HL-60 (cell line): ENCODE measurements at regions not wholly inside any gene's neighbourhood (a gene's known extent, or its start where the extent isn't known, plus 50 kb on each side); places are given as distances from the start of the nearest gene placed in this dataset.

Source experiments
- GABPA ChIP-seq: IDR thresholded peaks from 2 replicates; pipeline ENCODE4 v1.6.1; 2012; ENCODE audit warnings: low read depth
- POLR2AphosphoS5 ChIP-seq: IDR thresholded peaks from 2 replicates; pipeline ENCODE4 v1.6.1; 2012; ENCODE audit warnings: low read depth
- TF ChIP-seq, protein P1 (sequence below): IDR thresholded peaks from one replicate; pipeline ENCODE4 v1.5.1; 2011; ENCODE audit warnings: low read length, control low read depth, inconsistent platforms; ENCODE audit not compliant: insufficient read depth
- TF ChIP-seq, protein P2 (sequence below): IDR thresholded peaks from 2 replicates; pipeline ENCODE4 v1.6.1; 2012; ENCODE audit warnings: low read depth; ENCODE audit not compliant: insufficient replicate concordance

DNA sequence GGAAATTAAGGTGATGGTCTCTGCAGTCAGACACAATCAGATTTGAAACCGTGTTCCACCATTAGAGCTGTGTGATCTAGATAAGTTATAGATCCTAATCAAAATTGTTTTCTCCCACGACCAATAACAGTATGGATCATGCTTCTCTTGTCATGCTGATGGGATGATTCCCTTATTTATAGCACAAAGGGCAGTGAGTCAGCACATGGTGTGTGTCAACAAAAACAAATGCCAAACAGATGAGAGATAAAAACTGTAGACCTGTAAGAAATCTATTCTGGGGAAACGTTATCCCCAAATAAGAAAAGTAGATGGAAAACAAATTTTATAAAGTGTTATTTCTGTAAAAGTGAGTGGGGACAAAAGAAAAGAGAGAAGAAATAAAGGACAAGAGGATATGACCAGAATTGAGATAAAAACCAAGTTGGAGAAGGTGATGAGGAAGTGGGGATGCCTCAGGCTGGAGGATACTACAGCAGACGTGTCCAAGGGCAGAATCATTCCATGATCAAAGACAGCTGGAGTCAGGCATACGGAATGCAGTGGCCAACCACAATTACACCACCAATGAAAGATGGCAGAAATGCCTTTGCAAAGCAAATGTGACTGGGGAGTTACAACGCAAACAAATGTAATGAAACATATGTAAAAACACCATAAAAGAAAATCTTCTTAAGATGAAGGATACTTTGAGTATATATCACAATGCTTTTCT lies 377.8 kb upstream of the PRKX start:
- TF ChIP-seq, protein P1, sequence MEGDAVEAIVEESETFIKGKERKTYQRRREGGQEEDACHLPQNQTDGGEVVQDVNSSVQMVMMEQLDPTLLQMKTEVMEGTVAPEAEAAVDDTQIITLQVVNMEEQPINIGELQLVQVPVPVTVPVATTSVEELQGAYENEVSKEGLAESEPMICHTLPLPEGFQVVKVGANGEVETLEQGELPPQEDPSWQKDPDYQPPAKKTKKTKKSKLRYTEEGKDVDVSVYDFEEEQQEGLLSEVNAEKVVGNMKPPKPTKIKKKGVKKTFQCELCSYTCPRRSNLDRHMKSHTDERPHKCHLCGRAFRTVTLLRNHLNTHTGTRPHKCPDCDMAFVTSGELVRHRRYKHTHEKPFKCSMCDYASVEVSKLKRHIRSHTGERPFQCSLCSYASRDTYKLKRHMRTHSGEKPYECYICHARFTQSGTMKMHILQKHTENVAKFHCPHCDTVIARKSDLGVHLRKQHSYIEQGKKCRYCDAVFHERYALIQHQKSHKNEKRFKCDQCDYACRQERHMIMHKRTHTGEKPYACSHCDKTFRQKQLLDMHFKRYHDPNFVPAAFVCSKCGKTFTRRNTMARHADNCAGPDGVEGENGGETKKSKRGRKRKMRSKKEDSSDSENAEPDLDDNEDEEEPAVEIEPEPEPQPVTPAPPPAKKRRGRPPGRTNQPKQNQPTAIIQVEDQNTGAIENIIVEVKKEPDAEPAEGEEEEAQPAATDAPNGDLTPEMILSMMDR = no peak
- TF ChIP-seq, protein P2, sequence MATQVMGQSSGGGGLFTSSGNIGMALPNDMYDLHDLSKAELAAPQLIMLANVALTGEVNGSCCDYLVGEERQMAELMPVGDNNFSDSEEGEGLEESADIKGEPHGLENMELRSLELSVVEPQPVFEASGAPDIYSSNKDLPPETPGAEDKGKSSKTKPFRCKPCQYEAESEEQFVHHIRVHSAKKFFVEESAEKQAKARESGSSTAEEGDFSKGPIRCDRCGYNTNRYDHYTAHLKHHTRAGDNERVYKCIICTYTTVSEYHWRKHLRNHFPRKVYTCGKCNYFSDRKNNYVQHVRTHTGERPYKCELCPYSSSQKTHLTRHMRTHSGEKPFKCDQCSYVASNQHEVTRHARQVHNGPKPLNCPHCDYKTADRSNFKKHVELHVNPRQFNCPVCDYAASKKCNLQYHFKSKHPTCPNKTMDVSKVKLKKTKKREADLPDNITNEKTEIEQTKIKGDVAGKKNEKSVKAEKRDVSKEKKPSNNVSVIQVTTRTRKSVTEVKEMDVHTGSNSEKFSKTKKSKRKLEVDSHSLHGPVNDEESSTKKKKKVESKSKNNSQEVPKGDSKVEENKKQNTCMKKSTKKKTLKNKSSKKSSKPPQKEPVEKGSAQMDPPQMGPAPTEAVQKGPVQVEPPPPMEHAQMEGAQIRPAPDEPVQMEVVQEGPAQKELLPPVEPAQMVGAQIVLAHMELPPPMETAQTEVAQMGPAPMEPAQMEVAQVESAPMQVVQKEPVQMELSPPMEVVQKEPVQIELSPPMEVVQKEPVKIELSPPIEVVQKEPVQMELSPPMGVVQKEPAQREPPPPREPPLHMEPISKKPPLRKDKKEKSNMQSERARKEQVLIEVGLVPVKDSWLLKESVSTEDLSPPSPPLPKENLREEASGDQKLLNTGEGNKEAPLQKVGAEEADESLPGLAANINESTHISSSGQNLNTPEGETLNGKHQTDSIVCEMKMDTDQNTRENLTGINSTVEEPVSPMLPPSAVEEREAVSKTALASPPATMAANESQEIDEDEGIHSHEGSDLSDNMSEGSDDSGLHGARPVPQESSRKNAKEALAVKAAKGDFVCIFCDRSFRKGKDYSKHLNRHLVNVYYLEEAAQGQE = no peak
- TF ChIP-seq GABPA = no peak
- no peak for TF ChIP-seq POLR2AphosphoS5
